ENCODE measurements at regions not wholly inside any gene's neighbourhood (a gene's known extent, or its start where the extent isn't known, plus 50 kb on each side); places are given as distances from the start of the nearest gene placed in this dataset.

- TF ChIP-seq, protein P1, sequence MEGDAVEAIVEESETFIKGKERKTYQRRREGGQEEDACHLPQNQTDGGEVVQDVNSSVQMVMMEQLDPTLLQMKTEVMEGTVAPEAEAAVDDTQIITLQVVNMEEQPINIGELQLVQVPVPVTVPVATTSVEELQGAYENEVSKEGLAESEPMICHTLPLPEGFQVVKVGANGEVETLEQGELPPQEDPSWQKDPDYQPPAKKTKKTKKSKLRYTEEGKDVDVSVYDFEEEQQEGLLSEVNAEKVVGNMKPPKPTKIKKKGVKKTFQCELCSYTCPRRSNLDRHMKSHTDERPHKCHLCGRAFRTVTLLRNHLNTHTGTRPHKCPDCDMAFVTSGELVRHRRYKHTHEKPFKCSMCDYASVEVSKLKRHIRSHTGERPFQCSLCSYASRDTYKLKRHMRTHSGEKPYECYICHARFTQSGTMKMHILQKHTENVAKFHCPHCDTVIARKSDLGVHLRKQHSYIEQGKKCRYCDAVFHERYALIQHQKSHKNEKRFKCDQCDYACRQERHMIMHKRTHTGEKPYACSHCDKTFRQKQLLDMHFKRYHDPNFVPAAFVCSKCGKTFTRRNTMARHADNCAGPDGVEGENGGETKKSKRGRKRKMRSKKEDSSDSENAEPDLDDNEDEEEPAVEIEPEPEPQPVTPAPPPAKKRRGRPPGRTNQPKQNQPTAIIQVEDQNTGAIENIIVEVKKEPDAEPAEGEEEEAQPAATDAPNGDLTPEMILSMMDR (conservative IDR thresholded peaks at IDR 0.05; ENCODE audit: low read depth, low read length) = no peak
- no peak overlapping the region for H3K4me3 ChIP-seq (ENCODE audit: low read length)
- DNase-seq (ENCODE audit: low read depth) = no peak
Measured at GRCh38 chr2:6249557-6249956, 557.4 kb downstream of the SOX11 start.

DNA sequence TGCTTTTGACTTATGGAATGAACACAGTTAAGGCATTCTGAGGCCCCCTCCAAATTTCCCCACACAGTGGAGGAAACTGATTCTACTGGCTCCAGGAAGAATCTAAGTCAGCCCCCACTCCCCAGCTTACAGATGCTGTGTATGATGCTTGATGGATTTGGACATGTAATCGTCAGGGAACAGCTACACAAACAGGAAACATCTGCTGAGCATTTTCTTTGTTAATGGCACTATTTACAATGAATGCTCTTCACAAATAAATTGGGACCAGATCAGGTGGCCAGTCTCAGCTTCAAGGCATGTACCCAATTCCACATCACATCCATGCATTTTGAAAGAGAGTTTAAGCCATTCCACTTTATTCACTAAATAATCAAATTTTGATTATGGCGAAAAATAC, 562.3 kb downstream of the SOX11 start:
- TF ChIP-seq, protein P1 (conservative IDR thresholded peaks at IDR 0.05; ENCODE audit: low read depth, low read length) = no peak

GRCh38 chr2:6264198-6264597, 572.0 kb downstream of the SOX11 start:
- no peak overlapping the region for H3K4me3 ChIP-seq (ENCODE audit: low read length)
- DNase-seq (ENCODE audit: low read depth) = no peak
- TF ChIP-seq, protein P1 (conservative IDR thresholded peaks at IDR 0.05; ENCODE audit: low read depth, low read length) = no peak

More for the DNA sequence above, 562.3 kb downstream of the SOX11 start:
- no peak overlapping the region for H3K4me3 ChIP-seq (ENCODE audit: low read length)
- no peak for DNase-seq (ENCODE audit: low read depth)

GRCh38 chr2:6281524-6281923, 584.2 kb downstream of the CMPK2 start:
- TF ChIP-seq, protein P1 (conservative IDR thresholded peaks at IDR 0.05; ENCODE audit: low read depth, low read length) = no peak
- H3K4me3 ChIP-seq (ENCODE audit: low read length) = no peak overlapping the region
- DNase-seq (ENCODE audit: low read depth) = no peak

- no peak overlapping the region for H3K4me3 ChIP-seq (ENCODE audit: low read length)
- no peak for DNase-seq (ENCODE audit: low read depth)
Measured at GRCh38 chr2:6283259-6283658, 582.4 kb downstream of the CMPK2 start.

GRCh38 chr2:6287406-6287805, 578.3 kb downstream of the CMPK2 start:
- DNase-seq (ENCODE audit: low read depth) = no peak

More at GRCh38 chr2:6283259-6283658, 582.4 kb downstream of the CMPK2 start:
- TF ChIP-seq, protein P1 (conservative IDR thresholded peaks at IDR 0.05; ENCODE audit: low read depth, low read length) = no peak

GRCh38 chr2:6288791-6289190, 576.9 kb downstream of the CMPK2 start:
- TF ChIP-seq, protein P1 (conservative IDR thresholded peaks at IDR 0.05; ENCODE audit: low read depth, low read length) = no peak
- H3K4me3 ChIP-seq (ENCODE audit: low read length) = no peak overlapping the region
- DNase-seq (ENCODE audit: low read depth) = no peak

More at GRCh38 chr2:6287406-6287805, 578.3 kb downstream of the CMPK2 start:
- TF ChIP-seq, protein P1 (conservative IDR thresholded peaks at IDR 0.05; ENCODE audit: low read depth, low read length) = no peak
- H3K4me3 ChIP-seq (ENCODE audit: low read length) = no peak overlapping the region

Data from retinal pigment epithelial cell (primary cell).